ENCODE measurements at regions not wholly inside any gene's neighbourhood (a gene's known extent, or its start where the extent isn't known, plus 50 kb on each side); places are given as distances from the start of the nearest gene placed in this dataset.

DNA sequence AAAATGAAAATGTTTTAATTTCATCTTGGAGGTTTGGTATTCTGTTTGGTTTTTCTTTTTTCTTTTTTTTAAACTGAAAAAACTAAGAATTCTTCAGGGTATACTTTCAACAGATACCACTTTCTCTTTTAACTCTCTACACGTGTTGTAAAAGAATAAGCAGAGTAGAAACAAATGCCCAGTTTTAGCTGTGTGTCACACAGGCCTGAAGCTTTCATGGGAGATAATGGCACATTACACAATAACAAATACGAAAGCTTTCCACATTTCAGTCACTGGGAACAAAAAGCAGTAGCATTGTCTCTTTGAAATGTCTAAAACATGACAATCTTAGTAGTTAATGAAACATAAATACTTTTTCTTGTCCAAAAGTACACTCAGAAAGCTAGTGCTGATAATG, 818.5 kb downstream of the TBL1XR1 start:
- Histone ChIP-seq H3K9ac (ENCODE audit: insufficient read depth in 1 of 2, low read depth in 2 of 2, low read length in 2 of 2) (no peak overlapping the region), H3K9me3 (replicated peaks; ENCODE audit: control insufficient read depth, insufficient read depth, low read depth, low read length) (no peaks in the 10 kb centered on the region), H3K27me3 (ENCODE audit: control insufficient read depth in 2 of 2, insufficient read depth in 2 of 2, low read length in 2 of 2) (no peaks in the 10 kb centered on the region), H2AFZ (ENCODE audit: low read depth, low read length) (no peak overlapping the region), H3K4me1 (replicated peaks in 1 of 2; ENCODE audit: control insufficient read depth in 2 of 2, insufficient read depth in 2 of 2, low read length in 2 of 2) (no peaks in the 10 kb centered on the region), H4K20me1 (replicated peaks; ENCODE audit: control insufficient read depth, insufficient read depth, low read length) (no peaks in the 10 kb centered on the region), H3K79me2 (ENCODE audit: control insufficient read depth, insufficient read depth, low read length) (no peaks in the 10 kb centered on the region), H3K27ac (ENCODE audit: extremely low read depth, low read depth, low read length) (no peak overlapping the region), H3K36me3 (ENCODE audit: control insufficient read depth, insufficient read depth, low read length) (no peaks in the 10 kb centered on the region), H3K4me2 (ENCODE audit: insufficient read depth, low read length) (no peak overlapping the region), H3K9me1 (ENCODE audit: control insufficient read depth, insufficient read depth, low read length) (no peaks in the 10 kb centered on the region), H3K4me3 (no peak overlapping the region)
- DNase-seq (ENCODE audit: extremely low read depth in 1 of 4, low spot score in 3 of 4) (no peak), ATAC-seq (no peak), FAIRE-seq (no peak)
- POLR2A ChIA-PET = no interaction called here
- CTCF ChIA-PET (ENCODE audit: low intra/inter-chr PET ratio) = no interaction called here
- no TSS peak for BruUV-seq (replicated peaks)
- TF ChIP-seq SPI1 (IDR thresholded peaks at IDR 0.05; ENCODE audit: borderline replicate concordance, low read depth, low read length) (no peak), ZBTB1 (CRISPR knock-in tag; IDR thresholded peaks at IDR 0.05; ENCODE audit: borderline replicate concordance, low read depth) (no peak), NR3C1 (CRISPR knock-in tag; IDR thresholded peaks at IDR 0.05) (no peak)
- TF ChIP-seq, protein P1, sequence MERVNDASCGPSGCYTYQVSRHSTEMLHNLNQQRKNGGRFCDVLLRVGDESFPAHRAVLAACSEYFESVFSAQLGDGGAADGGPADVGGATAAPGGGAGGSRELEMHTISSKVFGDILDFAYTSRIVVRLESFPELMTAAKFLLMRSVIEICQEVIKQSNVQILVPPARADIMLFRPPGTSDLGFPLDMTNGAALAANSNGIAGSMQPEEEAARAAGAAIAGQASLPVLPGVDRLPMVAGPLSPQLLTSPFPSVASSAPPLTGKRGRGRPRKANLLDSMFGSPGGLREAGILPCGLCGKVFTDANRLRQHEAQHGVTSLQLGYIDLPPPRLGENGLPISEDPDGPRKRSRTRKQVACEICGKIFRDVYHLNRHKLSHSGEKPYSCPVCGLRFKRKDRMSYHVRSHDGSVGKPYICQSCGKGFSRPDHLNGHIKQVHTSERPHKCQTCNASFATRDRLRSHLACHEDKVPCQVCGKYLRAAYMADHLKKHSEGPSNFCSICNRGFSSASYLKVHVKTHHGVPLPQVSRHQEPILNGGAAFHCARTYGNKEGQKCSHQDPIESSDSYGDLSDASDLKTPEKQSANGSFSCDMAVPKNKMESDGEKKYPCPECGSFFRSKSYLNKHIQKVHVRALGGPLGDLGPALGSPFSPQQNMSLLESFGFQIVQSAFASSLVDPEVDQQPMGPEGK (CRISPR knock-in tag; IDR thresholded peaks at IDR 0.05; ENCODE audit: borderline replicate concordance) = no peak
- intact Hi-C loops (cut with micrococcal nuclease) = no loop called here
- 0% methylated on average over 2 of the region's 2 CpGs for WGBS (ENCODE audit: insufficient coverage, low coverage, missing lambda C conversion rate)
- in situ Hi-C loops (cut with MboI) = no loop called here

DNA sequence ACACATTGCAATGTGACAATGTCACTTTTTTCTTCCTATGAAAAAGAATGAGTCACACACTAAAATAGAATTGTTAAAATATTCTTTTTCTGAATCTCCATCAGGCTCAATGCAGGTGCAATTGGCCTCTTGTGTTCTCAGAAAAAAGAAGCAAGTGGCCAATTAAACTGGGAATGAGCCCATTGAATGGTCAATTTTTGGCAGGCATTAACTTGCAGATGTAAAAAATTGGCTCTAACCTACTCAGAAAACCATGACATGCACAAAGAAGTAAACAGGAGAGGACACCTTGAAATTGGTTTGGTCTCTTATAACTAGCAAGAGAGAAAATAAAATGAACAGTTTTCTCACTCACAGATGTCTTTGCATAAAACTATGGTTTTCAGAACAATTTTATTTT, 820.8 kb downstream of the TBL1XR1 start:
- intact Hi-C loops (cut with micrococcal nuclease) = no loop called here
- BruUV-seq (replicated peaks) = no TSS peak
- no peaks in the 10 kb centered on the region for H3K36me3 ChIP-seq (ENCODE audit: control insufficient read depth, insufficient read depth, low read length)
- H4K20me1 ChIP-seq (replicated peaks; ENCODE audit: control insufficient read depth, insufficient read depth, low read length) = no peaks in the 10 kb centered on the region
- no peak for ATAC-seq
- DNase-seq (ENCODE audit: extremely low read depth in 1 of 4, low spot score in 3 of 4) = no peak
- ChIA-PET POLR2A (no interaction called here), CTCF (ENCODE audit: low intra/inter-chr PET ratio) (no interaction called here)
- H2AFZ ChIP-seq (ENCODE audit: low read depth, low read length) = no peak overlapping the region
- no peaks in the 10 kb centered on the region for H3K79me2 ChIP-seq (ENCODE audit: control insufficient read depth, insufficient read depth, low read length)
- in situ Hi-C loops (cut with MboI) = no loop called here
- H3K27me3 ChIP-seq (ENCODE audit: control insufficient read depth in 2 of 2, insufficient read depth in 2 of 2, low read length in 2 of 2) = no peaks in the 10 kb centered on the region
- no peak for FAIRE-seq
- H3K4me3 ChIP-seq = no peak overlapping the region
- H3K4me1 ChIP-seq (replicated peaks in 1 of 2; ENCODE audit: control insufficient read depth in 2 of 2, insufficient read depth in 2 of 2, low read length in 2 of 2) = no peaks in the 10 kb centered on the region
- no peak overlapping the region for H3K27ac ChIP-seq (ENCODE audit: extremely low read depth, low read depth, low read length)
- H3K9me3 ChIP-seq (replicated peaks; ENCODE audit: control insufficient read depth, insufficient read depth, low read depth, low read length) = no peaks in the 10 kb centered on the region
- no peak overlapping the region for H3K9ac ChIP-seq (ENCODE audit: insufficient read depth in 1 of 2, low read depth in 2 of 2, low read length in 2 of 2)
- no peak overlapping the region for H3K4me2 ChIP-seq (ENCODE audit: insufficient read depth, low read length)
- H3K9me1 ChIP-seq (ENCODE audit: control insufficient read depth, insufficient read depth, low read length) = no peaks in the 10 kb centered on the region
- TF ChIP-seq MXI1 (IDR thresholded peaks at IDR 0.05; ENCODE audit: low read depth, low read length) (no peak), SRSF7 (optimal IDR thresholded peaks at IDR 0.05; ENCODE audit: low read depth, low read length) (no peak), ZBTB43 (CRISPR knock-in tag; IDR thresholded peaks at IDR 0.05) (no peak), ZNF354B (CRISPR knock-in tag; IDR thresholded peaks at IDR 0.05) (no peak), HBP1 (CRISPR knock-in tag; IDR thresholded peaks at IDR 0.05) (no peak), MAZ (CRISPR knock-in tag; conservative IDR thresholded peaks at IDR 0.05 in 1 of 2, IDR thresholded peaks at IDR 0.05 in 1 of 2) (no peak), SMAD4 (CRISPR knock-in tag; conservative IDR thresholded peaks at IDR 0.05) (no peak)
- TF ChIP-seq, protein P2, sequence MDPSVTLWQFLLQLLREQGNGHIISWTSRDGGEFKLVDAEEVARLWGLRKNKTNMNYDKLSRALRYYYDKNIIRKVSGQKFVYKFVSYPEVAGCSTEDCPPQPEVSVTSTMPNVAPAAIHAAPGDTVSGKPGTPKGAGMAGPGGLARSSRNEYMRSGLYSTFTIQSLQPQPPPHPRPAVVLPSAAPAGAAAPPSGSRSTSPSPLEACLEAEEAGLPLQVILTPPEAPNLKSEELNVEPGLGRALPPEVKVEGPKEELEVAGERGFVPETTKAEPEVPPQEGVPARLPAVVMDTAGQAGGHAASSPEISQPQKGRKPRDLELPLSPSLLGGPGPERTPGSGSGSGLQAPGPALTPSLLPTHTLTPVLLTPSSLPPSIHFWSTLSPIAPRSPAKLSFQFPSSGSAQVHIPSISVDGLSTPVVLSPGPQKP (CRISPR knock-in tag; IDR thresholded peaks at IDR 0.05) = no peak

Data from K562 (cell line).